Vagina (tissue), 2 donors: ENCODE measurements at regions not wholly inside any gene's neighbourhood (a gene's known extent, or its start where the extent isn't known, plus 50 kb on each side); places are given as distances from the start of the nearest gene placed in this dataset.
"Not testable (repeated sequence)": the region's sequence is repeated elsewhere in the genome, so short reads cannot be mapped to it uniquely, and the experiment has no call there.

Experiments used
- POLR2AphosphoS5 ChIP-seq, 2 donors: sonication (generic); formaldehyde crosslinking; IDR thresholded peaks; one replicate each; pipeline ENCODE4 v1.9.0; 2017; ENCODE audit warnings: antibody characterized with exemption in 2 of 2, mild to moderate bottlenecking in 2 of 2, low read depth in 1 of 2; ENCODE audit not compliant: insufficient read depth in 1 of 2
- TF ChIP-seq, protein P1 (sequence below), 3 experiments: fragments of 450-650 bp in 2 of 3; fragments of 200-600 bp in 1 of 3; sonication (generic) in 1 of 3; IDR thresholded peaks; one replicate each; pipeline ENCODE4 v1.5.1; 2017 to 2019; ENCODE audit warnings: antibody characterized with exemption in 3 of 3, mild to moderate bottlenecking in 2 of 3, moderate library complexity in 2 of 3

DNA sequence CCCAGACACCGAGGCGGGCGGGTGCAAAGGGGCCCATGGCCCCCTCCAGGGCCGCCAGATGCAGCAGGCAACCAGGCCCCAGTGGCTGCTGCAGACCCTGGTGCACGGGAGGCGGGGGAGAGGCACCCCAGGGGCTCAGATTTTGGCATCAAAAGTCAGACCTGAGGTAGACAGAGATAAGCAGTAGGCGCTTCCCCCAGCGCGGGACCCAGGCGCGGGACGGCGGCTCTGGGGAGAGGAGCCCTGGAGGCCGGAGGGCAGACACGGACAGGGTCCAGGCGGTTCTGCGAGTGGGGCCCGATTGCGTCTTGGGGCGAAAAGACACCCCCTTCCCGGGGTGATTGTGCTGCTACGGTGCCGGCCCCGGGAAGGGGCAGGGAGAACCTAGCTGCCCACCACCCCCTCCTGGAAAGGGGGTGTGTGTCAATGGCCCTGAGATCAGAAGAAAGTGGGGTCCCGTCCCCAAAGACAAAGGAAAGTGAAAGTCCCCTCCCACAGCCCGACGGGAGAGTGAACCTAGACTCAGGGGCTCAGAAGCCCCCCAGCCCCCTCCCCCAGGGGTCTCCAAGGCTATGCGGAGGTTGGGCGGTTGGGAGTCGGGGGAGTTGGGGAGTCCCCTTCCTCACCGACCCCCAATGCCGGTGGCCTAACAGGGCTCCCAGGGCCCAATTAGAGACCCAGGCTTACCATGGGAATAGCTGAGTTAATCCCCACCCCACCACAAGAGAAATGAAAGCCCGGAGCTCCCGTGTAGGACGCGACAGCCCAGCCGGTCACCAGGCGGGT lies 178.5 kb downstream of the SPATA31A1 start:
- TF ChIP-seq POLR2AphosphoS5 (IDR thresholded peaks at IDR 0.05; ENCODE audit: insufficient read depth in 1 of 2, low read depth in 1 of 2): not testable (repeated sequence)
- TF ChIP-seq, protein P1, sequence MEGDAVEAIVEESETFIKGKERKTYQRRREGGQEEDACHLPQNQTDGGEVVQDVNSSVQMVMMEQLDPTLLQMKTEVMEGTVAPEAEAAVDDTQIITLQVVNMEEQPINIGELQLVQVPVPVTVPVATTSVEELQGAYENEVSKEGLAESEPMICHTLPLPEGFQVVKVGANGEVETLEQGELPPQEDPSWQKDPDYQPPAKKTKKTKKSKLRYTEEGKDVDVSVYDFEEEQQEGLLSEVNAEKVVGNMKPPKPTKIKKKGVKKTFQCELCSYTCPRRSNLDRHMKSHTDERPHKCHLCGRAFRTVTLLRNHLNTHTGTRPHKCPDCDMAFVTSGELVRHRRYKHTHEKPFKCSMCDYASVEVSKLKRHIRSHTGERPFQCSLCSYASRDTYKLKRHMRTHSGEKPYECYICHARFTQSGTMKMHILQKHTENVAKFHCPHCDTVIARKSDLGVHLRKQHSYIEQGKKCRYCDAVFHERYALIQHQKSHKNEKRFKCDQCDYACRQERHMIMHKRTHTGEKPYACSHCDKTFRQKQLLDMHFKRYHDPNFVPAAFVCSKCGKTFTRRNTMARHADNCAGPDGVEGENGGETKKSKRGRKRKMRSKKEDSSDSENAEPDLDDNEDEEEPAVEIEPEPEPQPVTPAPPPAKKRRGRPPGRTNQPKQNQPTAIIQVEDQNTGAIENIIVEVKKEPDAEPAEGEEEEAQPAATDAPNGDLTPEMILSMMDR (IDR thresholded peaks at IDR 0.05): not testable (repeated sequence)
